ENCODE measurements at regions not wholly inside any gene's neighbourhood (a gene's known extent, or its start where the extent isn't known, plus 50 kb on each side); places are given as distances from the start of the nearest gene placed in this dataset.

DNA sequence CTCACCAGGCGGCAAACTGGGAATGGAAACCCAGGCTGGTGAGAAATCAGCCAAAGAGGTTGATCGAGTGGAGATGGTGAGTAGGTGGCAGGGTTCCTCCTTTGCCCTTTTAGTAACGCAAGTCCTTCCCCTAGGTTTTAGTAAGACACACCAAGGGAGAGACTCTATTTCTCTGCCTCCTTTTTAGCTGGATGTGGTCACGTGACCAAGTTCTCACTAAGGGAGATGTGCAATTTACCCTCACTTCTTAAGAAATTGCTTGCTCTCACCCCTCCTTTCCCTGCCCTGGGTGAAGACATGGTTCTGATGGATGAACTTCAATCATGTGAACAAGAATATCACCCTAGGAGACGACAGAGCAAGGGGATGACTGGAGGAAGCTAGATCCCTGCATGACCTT is 99.8 kb upstream of the FOXF1 start:
- ChIA-PET CTCF (no interaction called here), POLR2A (no interaction called here)
- TF ChIP-seq, protein P1, sequence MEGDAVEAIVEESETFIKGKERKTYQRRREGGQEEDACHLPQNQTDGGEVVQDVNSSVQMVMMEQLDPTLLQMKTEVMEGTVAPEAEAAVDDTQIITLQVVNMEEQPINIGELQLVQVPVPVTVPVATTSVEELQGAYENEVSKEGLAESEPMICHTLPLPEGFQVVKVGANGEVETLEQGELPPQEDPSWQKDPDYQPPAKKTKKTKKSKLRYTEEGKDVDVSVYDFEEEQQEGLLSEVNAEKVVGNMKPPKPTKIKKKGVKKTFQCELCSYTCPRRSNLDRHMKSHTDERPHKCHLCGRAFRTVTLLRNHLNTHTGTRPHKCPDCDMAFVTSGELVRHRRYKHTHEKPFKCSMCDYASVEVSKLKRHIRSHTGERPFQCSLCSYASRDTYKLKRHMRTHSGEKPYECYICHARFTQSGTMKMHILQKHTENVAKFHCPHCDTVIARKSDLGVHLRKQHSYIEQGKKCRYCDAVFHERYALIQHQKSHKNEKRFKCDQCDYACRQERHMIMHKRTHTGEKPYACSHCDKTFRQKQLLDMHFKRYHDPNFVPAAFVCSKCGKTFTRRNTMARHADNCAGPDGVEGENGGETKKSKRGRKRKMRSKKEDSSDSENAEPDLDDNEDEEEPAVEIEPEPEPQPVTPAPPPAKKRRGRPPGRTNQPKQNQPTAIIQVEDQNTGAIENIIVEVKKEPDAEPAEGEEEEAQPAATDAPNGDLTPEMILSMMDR (IDR thresholded peaks at IDR 0.05; ENCODE audit: insufficient read depth, low read length, missing control alignments) = no peak
- H3K4me3 ChIP-seq (ENCODE audit: low read depth, low read length) = no peak overlapping the region
- DNase-seq (ENCODE audit: low read depth, low spot score) = no peak

DNA sequence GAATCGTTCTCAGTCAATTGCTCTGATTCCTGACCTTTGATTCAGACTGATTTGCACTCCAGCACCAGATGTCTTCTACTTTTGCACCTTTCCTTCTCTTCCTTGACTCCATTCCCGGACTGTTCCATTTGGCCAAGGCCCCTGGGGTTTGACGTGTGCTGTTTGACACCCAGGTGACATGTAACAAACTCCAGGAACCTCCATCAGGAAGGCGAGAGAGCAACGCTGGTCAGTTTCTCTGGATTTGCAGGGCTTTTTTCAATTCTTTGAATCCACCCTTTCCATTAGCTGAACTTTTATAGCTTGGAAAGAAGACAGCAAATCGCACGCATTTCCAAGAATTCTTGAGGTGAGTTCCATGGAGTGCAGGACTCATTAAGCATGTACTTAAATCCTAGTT is 98.4 kb upstream of the FOXF1 start:
- DNase-seq (ENCODE audit: low read depth, low spot score) = no peak
- ChIA-PET POLR2A (no interaction called here), CTCF (interaction anchor here (1.0 kb wide), 1 partner anchor 106 kb away, joined by 4 read pairs; no protein-coding TSS in a partner anchor)
- no peak overlapping the region for H3K4me3 ChIP-seq (ENCODE audit: low read depth, low read length)
- TF ChIP-seq, protein P1 (IDR thresholded peaks at IDR 0.05; ENCODE audit: insufficient read depth, low read length, missing control alignments) = no peak

DNA sequence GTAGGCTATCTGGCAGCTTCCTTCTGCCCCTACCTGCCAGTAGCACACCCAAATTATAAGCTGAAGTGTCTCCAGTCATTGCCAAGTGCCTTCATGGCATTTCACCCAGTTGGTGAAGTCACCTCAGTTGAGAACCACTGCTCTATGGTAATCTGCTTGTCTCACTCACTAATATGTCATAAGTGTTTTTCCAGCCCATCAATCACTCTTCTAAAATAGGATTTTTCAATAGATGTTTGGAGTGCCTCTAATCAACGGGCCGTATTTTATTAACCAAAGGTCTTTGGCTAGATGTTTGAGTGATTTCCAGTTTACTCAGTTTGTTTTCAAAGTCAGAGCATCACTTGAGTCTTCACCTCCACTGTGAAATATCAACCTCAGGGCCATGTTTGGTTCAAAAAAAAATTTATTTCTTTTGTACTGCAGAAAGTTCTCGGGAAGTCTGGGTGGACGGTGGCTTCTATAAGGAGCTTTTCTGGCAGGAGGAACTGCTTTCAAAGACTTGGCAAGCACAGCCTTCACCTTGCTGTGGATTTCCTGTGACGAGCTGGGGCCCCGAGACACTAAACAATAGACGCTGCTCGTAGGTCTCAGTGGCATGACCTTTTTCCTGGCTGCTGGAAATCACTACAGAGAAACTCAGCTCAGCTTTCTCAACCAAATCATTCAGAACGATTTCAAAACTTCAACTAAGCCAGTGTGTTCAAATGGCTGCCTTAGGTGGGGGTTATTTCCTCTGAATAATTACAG is 95.2 kb upstream of the FOXF1 start:
- ChIA-PET CTCF (interaction anchor here (1.4 kb wide), 1 partner anchor 14 kb away, joined by 3 read pairs; no protein-coding TSS in a partner anchor), POLR2A (no interaction called here)
- TF ChIP-seq, protein P1 (IDR thresholded peaks at IDR 0.05; ENCODE audit: insufficient read depth, low read length, missing control alignments) = no peak
- no peak overlapping the region for H3K4me3 ChIP-seq (ENCODE audit: low read depth, low read length)
- no peak for DNase-seq (ENCODE audit: low read depth, low spot score)

DNA sequence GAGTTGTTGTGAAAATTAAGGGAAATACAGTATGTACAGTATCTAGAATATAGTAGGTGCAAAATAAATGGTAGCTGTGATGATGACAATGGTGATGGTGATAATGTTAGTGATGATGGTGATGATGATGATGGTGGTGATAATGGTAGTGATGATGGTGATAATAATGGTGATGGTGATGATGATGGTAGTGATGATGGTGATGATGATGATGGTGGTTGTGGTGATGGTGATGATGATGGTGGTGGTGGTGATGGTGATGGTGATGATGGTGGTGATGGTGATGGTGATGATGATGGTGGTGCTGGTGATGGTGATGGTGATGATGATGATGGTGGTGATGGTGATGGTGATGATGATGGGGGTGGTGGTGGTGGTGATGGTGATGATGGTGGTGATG is 91.3 kb upstream of the FOXF1 start:
- CTCF ChIA-PET = no interaction called here
- no peak for DNase-seq (ENCODE audit: low read depth, low spot score)
- TF ChIP-seq, protein P1 (IDR thresholded peaks at IDR 0.05; ENCODE audit: insufficient read depth, low read length, missing control alignments) = no peak
- POLR2A ChIA-PET = no interaction called here
- H3K4me3 ChIP-seq (ENCODE audit: low read depth, low read length) = no peak overlapping the region

DNA sequence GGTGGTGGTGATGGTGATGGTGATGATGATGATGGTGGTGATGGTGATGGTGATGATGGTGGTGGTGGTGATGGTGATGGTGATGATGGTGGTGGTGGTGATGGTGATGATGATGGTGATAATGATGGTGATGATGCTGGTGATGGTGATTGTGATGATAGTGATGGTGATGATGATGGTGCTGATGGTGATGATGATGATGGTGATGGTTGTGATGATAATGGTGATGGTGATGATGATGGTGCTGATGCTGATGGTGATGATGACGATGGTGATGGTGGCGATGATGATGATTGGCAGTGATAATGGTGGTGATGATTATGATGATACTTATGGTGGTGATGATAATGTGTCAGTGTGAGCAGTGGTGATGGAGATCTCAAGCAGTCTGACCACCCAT is 90.8 kb upstream of the FOXF1 start:
- no peak for DNase-seq (ENCODE audit: low read depth, low spot score)
- ChIA-PET POLR2A (no interaction called here), CTCF (no interaction called here)
- TF ChIP-seq, protein P1 (IDR thresholded peaks at IDR 0.05; ENCODE audit: insufficient read depth, low read length, missing control alignments) = no peak
- no peak overlapping the region for H3K4me3 ChIP-seq (ENCODE audit: low read depth, low read length)

DNA sequence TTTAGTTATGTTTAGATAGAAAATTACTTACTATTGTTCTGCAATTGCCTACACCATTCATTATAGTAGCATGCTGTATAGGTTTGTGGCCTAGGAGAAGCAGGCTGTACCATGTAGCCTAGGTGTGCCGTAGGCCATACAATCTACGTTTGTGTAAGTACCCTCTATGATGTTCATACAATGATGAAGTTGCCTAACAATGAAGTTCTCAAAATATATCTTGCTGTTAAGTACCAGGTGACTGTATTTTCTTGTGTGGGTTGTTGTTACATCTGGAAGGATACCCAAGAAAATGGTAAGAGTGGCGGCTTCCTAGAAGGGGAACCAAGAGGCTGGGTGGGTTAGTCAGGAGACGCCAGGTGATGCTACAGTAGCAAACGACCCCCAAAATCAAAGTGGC is 88.3 kb upstream of the FOXF1 start:
- ChIA-PET CTCF (no interaction called here), POLR2A (no interaction called here)
- DNase-seq (ENCODE audit: low read depth, low spot score) = no peak
- TF ChIP-seq, protein P1 (IDR thresholded peaks at IDR 0.05; ENCODE audit: insufficient read depth, low read length, missing control alignments) = no peak
- H3K4me3 ChIP-seq (ENCODE audit: low read depth, low read length) = no peak overlapping the region

Data from AG04449 (cell line).